UCSD-AML1 (cell line): ENCODE measurements at regions not wholly inside any gene's neighbourhood (a gene's known extent, or its start where the extent isn't known, plus 50 kb on each side); places are given as distances from the start of the nearest gene placed in this dataset.
"Not testable (repeated sequence)": the region's sequence is repeated elsewhere in the genome, so short reads cannot be mapped to it uniquely, and the experiment has no call there.

Experiments
- DNase-seq: peaks from one replicate; lab custom pipeline; 2025; ENCODE audit not compliant: unreplicated experiment; lab: John Stamatoyannopoulos, UW

DNA sequence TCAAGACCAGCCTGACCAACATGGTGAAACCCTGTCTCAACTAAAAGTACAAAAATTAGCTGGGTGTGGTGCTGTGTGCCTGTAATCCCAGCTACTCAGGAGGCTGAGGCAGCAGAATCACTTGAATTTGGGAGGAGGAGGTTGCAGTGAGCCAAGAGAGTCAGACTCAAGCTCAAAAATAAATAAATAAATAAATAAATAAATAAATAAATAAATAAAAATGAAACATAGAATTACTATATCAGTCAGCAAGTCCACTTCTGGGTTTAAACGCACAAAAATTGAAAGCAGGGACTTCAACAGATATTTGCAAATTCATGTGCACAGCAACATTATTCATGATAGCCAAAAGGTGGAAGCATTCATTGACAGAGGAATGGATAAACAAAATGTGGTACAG, 875.2 kb upstream of the ALG10B start:
- not testable (repeated sequence) for DNase-seq

DNA sequence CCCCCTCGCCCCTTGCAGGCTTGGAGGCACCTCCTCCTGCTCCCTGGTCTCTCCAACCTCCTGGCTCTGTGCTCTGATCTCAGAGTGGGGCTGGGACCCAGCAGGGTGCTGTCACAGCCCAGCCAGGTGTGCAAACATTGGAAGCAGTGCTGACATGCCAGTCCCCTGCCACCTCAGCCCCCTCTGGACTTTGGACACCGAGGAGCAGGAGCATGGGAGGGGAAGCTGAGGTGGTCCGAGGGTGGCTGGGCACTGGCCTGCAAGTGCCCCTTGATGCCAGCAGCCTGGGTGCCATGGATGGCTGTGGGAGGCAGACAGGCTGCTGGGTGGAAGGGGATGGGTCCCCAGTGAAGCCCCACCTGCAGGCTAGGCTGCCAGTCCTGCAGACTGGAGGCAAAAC, 860.9 kb upstream of the ALG10B start:
- DNase-seq = not testable (repeated sequence)

DNA sequence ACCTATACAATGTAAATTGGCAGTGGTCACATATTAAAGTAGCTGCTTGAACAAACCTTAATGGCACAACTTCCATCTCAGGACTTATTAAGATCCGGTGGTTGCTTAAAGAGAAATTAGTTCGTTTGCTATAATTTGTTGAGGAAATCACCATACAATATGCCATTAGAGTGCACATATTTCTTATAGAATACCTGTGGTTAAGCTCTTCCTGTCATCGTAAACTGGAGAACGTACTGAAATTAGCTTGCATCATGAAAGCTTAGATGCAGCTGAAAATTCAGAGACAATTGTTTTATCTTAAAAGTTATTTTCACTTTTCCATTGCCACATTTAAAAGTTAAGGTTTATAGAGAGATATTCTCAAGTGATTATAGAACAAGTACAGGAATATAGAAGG, 818.6 kb upstream of the ALG10B start:
- DNase-seq = not testable (repeated sequence)

DNA sequence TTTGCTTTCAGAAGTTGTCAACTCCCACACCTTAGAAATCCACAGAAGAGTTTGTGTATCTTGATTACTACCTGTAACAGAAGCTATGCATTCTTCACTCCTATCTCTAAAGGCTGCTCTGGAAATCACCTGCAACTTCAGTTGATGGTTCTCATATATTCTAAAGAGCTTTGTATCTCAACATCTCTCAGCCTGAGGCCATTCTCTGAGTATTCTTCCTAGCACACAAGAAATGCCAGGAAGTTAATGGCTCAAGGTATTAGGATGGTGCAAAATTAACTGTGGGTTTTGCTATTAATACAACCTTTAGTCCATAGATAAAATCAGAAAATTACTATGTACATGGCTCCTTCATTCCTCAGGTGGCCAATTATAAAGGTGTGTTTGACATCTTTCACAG, 806.3 kb upstream of the ALG10B start:
- not testable (repeated sequence) for DNase-seq

DNA sequence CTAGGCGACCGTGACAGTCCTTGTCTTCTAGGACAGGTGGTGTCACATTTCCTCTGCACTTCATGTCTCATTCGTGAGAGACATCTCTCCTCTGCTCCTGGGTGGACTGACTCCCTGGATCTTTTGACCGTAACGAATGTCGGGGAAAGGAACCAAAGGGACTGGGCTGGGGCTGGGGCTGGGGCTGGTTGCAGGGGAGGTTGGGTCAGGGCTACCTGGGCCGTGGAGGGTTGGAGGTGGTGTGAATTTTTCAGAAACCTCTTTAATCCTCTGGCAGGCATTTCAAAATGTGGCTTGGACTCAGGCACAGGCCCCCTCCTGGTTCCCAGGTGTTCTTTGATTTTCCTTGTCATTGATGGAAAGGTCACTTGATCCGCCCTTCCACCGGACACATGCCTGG, 776.0 kb upstream of the ALG10B start:
- DNase-seq = not testable (repeated sequence)

DNA sequence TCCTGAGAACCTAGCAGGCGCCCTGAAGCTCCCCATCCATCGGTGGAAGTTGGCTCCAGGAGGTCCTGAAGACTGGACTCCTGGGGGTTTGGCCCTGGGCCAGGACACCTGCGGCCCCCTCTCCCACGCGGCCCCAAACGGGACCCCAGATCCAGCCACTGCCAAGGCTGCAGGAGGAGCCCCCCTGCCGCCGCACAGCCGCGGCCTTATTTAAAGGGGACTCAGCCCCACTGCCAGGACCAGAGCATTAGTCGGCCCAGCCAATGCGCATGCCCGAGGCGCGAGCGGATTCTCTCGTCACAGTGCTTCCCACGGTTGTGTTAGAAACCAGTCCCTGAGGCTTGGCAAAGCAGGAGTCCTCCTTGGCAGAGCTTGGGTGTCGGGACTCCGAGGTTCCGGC, 775.2 kb upstream of the ALG10B start:
- DNase-seq = no peak

DNA sequence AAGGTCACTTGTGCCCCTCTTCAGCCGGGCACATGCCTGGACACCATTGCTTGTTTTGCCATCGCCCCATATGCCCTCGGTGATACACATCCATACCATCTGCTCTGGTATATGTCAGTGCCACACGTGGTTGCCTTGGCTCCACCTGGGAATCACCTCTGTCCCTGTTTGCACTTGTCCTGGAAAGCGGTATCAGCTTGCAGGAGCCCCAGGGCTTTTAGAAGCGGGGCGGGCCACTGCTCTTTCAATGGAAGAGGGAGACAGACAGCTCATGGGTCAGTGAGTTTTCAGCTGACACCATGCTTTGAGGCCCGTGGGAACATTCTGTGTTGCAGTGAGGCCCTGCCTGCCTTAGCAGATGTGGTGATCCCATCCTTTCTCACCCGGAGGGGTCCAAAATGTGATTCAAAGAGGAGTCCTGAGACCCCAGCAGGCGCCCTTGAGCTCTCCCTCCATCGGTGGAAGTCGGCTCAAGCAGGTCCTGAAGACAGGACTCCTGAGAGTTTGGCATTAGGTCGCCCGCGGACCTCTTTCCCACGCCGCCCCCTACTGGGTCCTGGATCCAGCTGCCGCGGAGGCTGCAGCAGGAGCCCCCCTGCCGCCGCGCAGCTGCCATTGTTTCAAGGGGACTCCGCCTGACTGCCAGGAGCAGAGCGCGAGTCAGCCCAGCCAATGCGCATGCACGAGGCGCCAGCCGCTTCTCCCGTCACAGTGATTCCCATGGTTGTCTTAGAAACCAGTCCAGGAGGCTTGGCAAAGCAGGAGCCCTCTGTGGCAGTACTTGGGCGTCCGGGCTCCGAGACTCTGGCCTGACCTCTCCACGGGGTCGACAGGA, 773.2 kb upstream of the ALG10B start:
- DNase-seq = peak; percentile 2

DNA sequence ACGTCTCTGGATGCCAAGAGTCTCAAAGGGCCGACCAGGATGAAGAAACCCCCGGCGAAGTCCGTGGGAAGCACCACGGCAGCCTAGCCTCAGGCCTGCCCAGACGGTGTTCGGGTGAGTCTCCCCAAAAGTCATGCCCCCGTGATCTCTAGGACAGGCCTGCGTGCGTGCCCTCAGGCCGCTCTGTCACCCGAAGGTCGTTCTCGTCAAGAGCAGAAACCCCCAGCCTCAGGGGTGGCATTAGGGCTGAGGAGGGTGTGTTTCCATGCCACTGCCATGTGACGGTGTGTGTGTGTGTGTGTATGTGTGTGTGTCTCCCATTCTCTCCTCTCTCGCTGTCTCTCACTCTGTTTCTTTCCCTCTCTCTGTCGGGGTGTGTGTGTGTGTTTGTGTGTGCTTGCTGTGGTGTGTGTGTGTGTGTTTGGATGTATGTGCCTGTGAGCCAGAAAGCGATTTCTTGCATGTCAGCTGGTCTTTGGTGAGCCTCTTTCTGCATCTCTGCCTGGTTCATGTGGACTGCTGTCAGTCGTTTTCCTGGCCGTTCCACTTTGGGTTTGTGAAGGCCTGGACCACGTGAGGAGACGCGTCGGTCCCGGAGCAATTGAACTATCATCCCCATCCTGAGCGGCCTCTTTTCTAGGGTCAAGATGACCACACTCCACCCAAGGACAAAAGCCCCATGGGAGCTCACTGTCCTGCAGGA, 772.5 kb upstream of the ALG10B start:
- peak; percentile 3 for DNase-seq

DNA sequence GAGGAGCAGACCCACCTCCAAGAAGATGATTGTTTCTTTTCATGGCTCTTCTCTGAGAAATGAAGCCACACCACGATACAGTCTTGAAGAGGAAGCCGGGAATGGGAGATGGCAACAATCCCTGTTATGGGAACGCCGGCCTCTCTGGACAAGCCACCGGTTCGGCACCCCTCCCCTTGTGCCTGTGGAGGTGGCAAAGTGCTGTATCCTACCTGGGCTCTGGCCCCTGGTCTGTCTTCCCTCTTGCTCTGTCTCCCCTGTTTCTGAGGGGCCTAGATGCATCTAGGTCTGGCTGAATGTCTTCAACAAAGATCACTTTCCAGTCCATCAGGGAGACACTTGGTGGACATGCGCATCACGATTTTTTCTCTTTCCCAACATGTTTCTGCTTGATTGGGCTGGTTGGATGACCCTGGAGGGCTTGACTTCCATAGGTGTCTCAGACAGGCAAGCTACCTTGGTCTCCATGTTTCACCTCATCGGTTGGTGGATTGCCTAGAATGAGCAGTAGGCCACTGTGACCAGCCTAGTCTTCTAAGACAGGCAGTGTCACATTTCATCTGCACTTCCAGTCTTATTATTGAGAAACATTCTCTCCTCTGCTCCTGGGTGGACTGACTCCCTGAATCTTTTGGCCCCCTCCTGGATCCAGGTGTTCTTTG, 771.8 kb upstream of the ALG10B start:
- peak; percentile 0 for DNase-seq

DNA sequence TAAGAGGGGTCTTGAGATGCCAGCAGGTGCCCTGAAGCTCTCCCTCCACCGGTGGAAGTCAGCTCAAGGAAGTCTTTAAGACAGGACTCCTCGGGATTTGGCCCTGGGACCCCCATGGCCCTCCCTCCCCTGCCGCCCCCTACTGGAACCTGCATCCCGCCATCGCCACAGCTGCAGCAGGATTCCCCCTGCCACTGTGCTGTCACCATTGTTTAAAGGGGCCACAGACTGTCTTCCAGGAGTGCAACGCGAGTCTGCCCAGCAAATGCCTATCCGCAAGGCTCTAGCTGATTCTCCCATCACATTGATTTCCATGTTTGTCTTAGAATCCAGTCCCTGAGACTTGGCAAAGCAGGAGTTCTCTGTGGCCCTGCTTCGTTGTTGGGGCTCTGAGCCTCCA, 770.8 kb upstream of the ALG10B start:
- DNase-seq = peak; percentile 2

DNA sequence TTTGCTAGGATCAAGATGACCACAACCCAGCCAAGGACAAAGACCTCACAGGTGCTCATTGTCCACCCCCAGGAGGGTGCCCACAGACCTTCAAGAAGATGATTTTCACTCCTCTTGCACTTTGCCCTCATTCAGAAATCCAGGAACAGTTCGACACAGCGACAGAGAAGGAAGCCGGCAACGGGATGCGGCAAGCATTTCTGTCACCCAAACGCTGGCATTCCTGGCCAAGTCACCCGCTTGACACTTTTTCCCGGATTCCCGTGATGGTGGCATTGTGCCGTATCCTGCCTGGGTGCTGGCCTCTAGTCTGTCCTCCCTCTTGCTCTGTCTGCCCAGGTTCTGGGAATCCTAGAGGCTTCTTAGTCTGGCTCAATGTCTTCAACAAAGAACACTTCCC, 770.4 kb upstream of the ALG10B start:
- DNase-seq = peak; percentile 2

DNA sequence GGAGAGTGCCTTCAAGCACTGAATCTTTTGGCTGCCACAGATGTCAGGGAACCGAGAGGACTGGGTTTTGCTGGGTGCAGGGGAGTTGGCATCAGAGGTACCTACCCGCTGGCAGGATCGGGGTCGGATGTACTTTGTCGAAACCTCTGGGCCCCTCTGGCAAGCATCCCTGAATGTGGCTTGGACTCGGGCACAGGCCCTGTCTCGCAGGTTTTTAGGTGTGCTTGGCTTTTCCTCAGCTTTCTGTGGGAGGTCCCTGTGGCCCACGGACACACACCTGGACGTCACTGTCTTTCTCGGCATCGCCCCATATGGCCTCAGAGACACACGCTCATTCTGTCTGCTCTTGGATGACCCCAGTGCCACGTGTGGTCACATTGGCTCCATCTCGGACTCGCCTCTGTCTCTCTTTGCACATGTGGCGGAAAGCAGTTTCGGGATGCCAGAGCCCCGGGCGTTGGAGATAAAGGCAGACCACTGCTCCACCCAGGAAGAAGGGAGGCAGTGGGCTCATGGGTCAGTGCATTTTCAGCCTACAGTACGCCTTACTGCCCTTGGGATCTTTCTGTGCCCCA, 769.6 kb upstream of the ALG10B start:
- no peak for DNase-seq

DNA sequence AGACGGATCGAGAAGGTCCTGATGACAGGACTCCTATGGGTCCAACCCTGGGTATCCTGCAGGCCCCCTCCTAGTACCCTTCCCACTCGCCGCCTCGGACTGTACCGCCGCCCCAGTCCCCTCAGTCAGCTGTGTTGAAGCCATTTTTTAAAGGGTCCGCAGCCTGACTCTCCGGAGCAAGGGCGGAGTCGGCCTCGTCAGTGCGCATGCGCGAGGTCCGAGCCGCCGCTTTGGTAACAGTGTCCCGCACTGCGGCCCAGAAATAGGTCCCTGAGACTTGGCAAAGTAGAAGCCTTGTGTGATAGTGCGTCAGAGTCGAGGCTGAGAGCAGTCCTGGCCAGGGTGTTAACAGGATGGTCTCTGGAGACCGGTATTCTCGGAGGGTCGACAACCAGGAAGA, 769.0 kb upstream of the ALG10B start:
- peak; percentile 0 for DNase-seq

DNA sequence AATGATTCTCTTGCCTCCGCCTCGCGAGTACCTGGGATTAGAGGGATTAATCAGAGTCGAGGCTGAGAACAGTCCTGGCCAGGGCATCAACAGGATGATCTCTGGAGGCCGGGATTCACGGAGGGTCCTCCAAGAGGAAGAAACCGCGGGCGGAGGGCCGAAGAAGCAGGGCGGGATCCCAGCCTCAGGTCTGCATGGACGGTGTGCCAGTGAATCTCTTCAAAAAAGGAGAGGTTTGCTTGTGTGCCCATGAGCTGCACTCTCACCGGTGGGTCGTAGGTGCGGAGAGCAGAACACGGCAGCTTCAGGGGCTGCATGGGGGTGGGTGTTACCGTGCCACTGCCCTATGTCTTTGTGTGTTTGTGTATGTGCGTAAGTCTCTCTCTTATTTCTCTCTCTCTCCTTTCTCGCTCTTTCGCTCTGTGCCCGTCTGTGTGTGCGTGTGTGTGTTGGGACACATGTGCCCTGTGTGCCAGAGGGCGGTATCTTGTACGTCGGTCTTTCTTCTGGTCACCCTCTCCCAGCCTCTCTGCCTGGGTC, 768.2 kb upstream of the ALG10B start:
- DNase-seq = peak; percentile 1

DNA sequence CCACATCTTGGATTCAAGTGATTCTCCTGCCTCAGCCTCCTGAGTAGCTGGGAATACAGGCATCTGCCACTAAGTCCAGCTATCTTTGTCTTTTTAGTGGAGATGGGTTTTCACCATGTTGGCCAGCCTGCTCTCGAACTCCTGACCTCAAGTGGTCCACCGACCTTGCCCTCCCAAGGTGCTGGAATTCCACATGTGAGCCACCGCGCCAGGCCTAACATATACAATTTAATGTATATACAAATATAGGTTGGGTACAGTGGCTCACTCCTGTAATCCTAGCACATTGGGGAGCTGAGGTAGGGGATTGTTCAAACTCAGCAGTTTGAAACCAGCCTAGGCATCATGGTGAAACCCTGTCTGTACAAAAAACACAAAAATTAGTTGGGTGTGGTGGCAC, 759.6 kb upstream of the ALG10B start:
- peak; percentile 0 for DNase-seq

DNA sequence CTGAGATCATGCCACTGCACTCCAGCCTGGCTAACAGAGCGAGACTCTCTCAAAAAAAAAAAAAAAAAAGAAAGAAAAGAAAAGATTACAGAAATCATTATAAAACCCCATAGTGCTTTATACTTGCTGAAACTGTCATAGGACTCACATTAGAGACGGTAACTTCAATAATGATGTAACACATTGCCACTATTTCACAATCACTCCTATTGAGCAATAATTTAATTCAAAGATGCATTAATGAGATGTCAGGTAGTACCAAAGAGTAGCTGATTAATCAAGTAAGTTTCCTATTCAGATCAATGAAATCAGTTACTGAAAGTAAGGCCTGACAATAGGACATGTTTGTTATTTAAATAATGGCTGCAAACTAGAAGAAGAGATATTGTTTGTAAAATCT, 751.5 kb upstream of the ALG10B start:
- no peak for DNase-seq

DNA sequence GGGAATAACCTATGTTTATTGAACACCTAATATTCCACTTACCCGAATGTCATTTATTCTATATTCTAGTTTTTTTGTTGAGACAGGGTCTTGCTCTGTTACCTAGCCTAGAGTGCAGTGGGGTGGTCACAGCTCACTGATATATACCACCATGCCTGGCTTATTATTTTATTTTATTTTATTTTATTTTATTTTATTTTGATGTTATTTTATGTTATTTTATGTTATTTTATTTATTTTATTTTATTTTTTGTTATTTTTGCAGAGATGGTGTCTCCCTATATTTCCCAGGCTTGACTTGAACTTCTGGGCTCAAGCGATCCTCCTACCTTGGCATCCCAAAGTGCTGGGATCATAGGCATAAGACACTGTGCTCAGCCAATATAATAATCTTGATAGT, 746.0 kb upstream of the ALG10B start:
- DNase-seq = not testable (repeated sequence)
